GM19372 (cell line): ENCODE measurements at regions not wholly inside any gene's neighbourhood (a gene's known extent, or its start where the extent isn't known, plus 50 kb on each side); places are given as distances from the start of the nearest gene placed in this dataset.
"Not testable (repeated sequence)": the region's sequence is repeated elsewhere in the genome, so short reads cannot be mapped to it uniquely, and the experiment has no call there.

ENCODE experiments used
- ATAC-seq: cut with Tn5 transposase; IDR thresholded peaks from one replicate; pipeline ENCODE4 v1.9.1; 2021; ENCODE audit warnings: mild to moderate bottlenecking, low read depth, moderate library complexity; ENCODE audit not compliant: unreplicated experiment

- no peak for ATAC-seq
Measured at GRCh38 chr18:39299152-39299551, 1733.6 kb upstream of the CELF4 start.

- ATAC-seq: no peak
Measured at GRCh38 chr18:39297225-39297624, 1731.6 kb upstream of the CELF4 start.

- no peak for ATAC-seq
Measured at GRCh38 chr18:39296293-39296888, 1730.8 kb upstream of the CELF4 start.

GRCh38 chr18:39276764-39277163, 1711.2 kb upstream of the CELF4 start:
- no peak for ATAC-seq

GRCh38 chr18:39274535-39274934, 1708.9 kb upstream of the CELF4 start:
- ATAC-seq: no peak

GRCh38 chr18:39272230-39272629, 1706.6 kb upstream of the CELF4 start:
- ATAC-seq: no peak

GRCh38 chr18:39271654-39272053, 1706.1 kb upstream of the CELF4 start:
- ATAC-seq: no peak

GRCh38 chr18:39260565-39260964, 1695.0 kb upstream of the CELF4 start:
- no peak for ATAC-seq

GRCh38 chr18:39259736-39260135, 1694.1 kb upstream of the CELF4 start:
- no peak for ATAC-seq

GRCh38 chr18:39244242-39244641, 1678.6 kb upstream of the CELF4 start:
- no peak for ATAC-seq

- no peak for ATAC-seq
Measured at GRCh38 chr18:39241534-39241933, 1675.9 kb upstream of the CELF4 start.

GRCh38 chr18:39238981-39239660, 1673.5 kb upstream of the CELF4 start:
- ATAC-seq: no peak

- ATAC-seq: no peak
Measured at GRCh38 chr18:39235118-39235719, 1669.6 kb upstream of the CELF4 start.

GRCh38 chr18:39232937-39233336, 1667.3 kb upstream of the CELF4 start:
- no peak for ATAC-seq

GRCh38 chr18:39232490-39232889, 1666.9 kb upstream of the CELF4 start:
- no peak for ATAC-seq

- ATAC-seq: no peak
Measured at GRCh38 chr18:39230086-39230803, 1664.6 kb upstream of the CELF4 start.

GRCh38 chr18:39227769-39228168, 1662.2 kb upstream of the CELF4 start:
- not testable (repeated sequence) for ATAC-seq

- ATAC-seq: no peak
Measured at GRCh38 chr18:39225373-39225772, 1659.8 kb upstream of the CELF4 start.

GRCh38 chr18:39223283-39223682, 1657.7 kb upstream of the CELF4 start:
- ATAC-seq: no peak

GRCh38 chr18:39215920-39216319, 1650.3 kb upstream of the CELF4 start:
- no peak for ATAC-seq

GRCh38 chr18:39211461-39211860, 1645.9 kb upstream of the CELF4 start:
- no peak for ATAC-seq
